Stimulated activated naive CD4-positive, alpha-beta T cell (primary cell): ENCODE measurements at regions not wholly inside any gene's neighbourhood (a gene's known extent, or its start where the extent isn't known, plus 50 kb on each side); places are given as distances from the start of the nearest gene placed in this dataset.
"Not testable (repeated sequence)": the region's sequence is repeated elsewhere in the genome, so short reads cannot be mapped to it uniquely, and the experiment has no call there.

ENCODE experiments used
- DNase-seq, 6 experiments: peaks; one replicate each; lab custom pipeline; 2025; lab: John Stamatoyannopoulos, UW

- no peak for DNase-seq
Observed at GRCh38 chr2:18311420-18312195, 248.8 kb downstream of the RDH14 start.

GRCh38 chr2:18309627-18310026 lies 250.8 kb downstream of the RDH14 start:
- DNase-seq: no peak

GRCh38 chr2:18309188-18309587 lies 251.3 kb downstream of the RDH14 start:
- no peak for DNase-seq

- DNase-seq: no peak
Observed at GRCh38 chr2:18304849-18305248, 255.6 kb downstream of the RDH14 start.

- DNase-seq: no peak
Observed at GRCh38 chr2:18301421-18302139, 258.9 kb downstream of the RDH14 start.

GRCh38 chr2:18299423-18300212 lies 260.8 kb downstream of the RDH14 start:
- DNase-seq: no peak

- DNase-seq: no peak
Observed at GRCh38 chr2:18297534-18298058, 262.9 kb downstream of the RDH14 start.

GRCh38 chr2:18290386-18290785 lies 270.1 kb downstream of the RDH14 start:
- no peak for DNase-seq

- no peak for DNase-seq
Observed at GRCh38 chr2:18286897-18287296, 273.6 kb downstream of the RDH14 start.

GRCh38 chr2:18284331-18284730 lies 276.1 kb downstream of the RDH14 start:
- DNase-seq: no peak

GRCh38 chr2:18282026-18282425 lies 278.4 kb downstream of the RDH14 start:
- DNase-seq: no peak

GRCh38 chr2:18276583-18277075 lies 283.8 kb downstream of the RDH14 start:
- no peak for DNase-seq

GRCh38 chr2:18273205-18273604 lies 287.2 kb downstream of the RDH14 start:
- DNase-seq: no peak

- no peak for DNase-seq
Observed at GRCh38 chr2:18272148-18272494, 288.3 kb downstream of the RDH14 start.

- DNase-seq: no peak
Observed at GRCh38 chr2:18271370-18272147, 288.9 kb downstream of the RDH14 start.

- no peak for DNase-seq
Observed at GRCh38 chr2:18268400-18268799, 292.1 kb downstream of the RDH14 start.

GRCh38 chr2:18267501-18267900 lies 293.0 kb downstream of the RDH14 start:
- no peak for DNase-seq

GRCh38 chr2:18266699-18267098 lies 293.8 kb downstream of the RDH14 start:
- not testable (repeated sequence) for DNase-seq

- no peak for DNase-seq
Observed at GRCh38 chr2:18265614-18266586, 294.6 kb downstream of the RDH14 start.

GRCh38 chr2:18262601-18263000 lies 297.9 kb downstream of the RDH14 start:
- DNase-seq: no peak
